AG04449 (cell line): ENCODE measurements at regions not wholly inside any gene's neighbourhood (a gene's known extent, or its start where the extent isn't known, plus 50 kb on each side); places are given as distances from the start of the nearest gene placed in this dataset.
"Not testable (repeated sequence)": the region's sequence is repeated elsewhere in the genome, so short reads cannot be mapped to it uniquely, and the experiment has no call there.

Experiments
- CTCF ChIA-PET: fragments of 350-600 bp; formaldehyde crosslinking; extraction: SDS; loops from one replicate; lab custom pipeline; 2021; ENCODE audit warnings: antibody characterized with exemption; lab: Yijun Ruan, JAX
- POLR2A ChIA-PET: fragments of 400-600, 350-600 bp; formaldehyde crosslinking; extraction: SDS; loops from one replicate; lab custom pipeline; 2020; ENCODE audit warnings: antibody characterized with exemption, inconsistent platforms; lab: Yijun Ruan, JAX
- DNase-seq: peaks from one replicate; pipeline ENCODE4 v3.0.0-alpha.2; 2010; ENCODE audit warnings: low read depth, low spot score
- H3K4me3 ChIP-seq: 2 replicates; pipeline ENCODE4 v1.5.1; 2011; ENCODE audit warnings: low read depth, mild to moderate bottlenecking, control low read depth, low read length
- TF ChIP-seq, protein P1 (sequence below): IDR thresholded peaks from one replicate; pipeline ENCODE4 v1.5.1; 2011; ENCODE audit warnings: mild to moderate bottlenecking, moderate library complexity, low read length, control low read depth, inconsistent platforms; ENCODE audit not compliant: insufficient read depth; ENCODE audit errors: missing control alignments

DNA sequence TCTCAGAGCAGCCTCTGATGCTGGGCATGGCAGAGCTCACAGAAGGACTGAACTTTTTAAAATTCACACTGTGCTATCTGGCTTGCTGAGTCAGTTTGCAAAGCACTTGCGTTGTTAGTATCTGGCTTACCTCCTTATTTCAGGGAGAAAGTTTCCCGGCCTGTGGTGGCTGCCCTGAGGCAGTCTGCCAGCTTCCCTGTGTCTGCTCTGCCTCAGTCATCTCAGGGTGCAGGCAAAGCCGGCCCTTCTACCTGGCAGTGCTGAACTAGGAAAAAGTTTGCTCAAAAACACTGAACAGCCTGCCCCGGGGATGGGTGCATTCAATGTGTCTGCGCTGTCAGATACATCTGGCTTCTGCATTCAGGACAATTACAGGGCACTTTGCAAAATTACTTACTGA is 90.2 kb upstream of the UXS1 start:
- DNase-seq: no peak
- POLR2A ChIA-PET: no interaction called here
- CTCF ChIA-PET: no interaction called here
- TF ChIP-seq, protein P1, sequence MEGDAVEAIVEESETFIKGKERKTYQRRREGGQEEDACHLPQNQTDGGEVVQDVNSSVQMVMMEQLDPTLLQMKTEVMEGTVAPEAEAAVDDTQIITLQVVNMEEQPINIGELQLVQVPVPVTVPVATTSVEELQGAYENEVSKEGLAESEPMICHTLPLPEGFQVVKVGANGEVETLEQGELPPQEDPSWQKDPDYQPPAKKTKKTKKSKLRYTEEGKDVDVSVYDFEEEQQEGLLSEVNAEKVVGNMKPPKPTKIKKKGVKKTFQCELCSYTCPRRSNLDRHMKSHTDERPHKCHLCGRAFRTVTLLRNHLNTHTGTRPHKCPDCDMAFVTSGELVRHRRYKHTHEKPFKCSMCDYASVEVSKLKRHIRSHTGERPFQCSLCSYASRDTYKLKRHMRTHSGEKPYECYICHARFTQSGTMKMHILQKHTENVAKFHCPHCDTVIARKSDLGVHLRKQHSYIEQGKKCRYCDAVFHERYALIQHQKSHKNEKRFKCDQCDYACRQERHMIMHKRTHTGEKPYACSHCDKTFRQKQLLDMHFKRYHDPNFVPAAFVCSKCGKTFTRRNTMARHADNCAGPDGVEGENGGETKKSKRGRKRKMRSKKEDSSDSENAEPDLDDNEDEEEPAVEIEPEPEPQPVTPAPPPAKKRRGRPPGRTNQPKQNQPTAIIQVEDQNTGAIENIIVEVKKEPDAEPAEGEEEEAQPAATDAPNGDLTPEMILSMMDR: no peak
- no peak overlapping the region for H3K4me3 ChIP-seq

DNA sequence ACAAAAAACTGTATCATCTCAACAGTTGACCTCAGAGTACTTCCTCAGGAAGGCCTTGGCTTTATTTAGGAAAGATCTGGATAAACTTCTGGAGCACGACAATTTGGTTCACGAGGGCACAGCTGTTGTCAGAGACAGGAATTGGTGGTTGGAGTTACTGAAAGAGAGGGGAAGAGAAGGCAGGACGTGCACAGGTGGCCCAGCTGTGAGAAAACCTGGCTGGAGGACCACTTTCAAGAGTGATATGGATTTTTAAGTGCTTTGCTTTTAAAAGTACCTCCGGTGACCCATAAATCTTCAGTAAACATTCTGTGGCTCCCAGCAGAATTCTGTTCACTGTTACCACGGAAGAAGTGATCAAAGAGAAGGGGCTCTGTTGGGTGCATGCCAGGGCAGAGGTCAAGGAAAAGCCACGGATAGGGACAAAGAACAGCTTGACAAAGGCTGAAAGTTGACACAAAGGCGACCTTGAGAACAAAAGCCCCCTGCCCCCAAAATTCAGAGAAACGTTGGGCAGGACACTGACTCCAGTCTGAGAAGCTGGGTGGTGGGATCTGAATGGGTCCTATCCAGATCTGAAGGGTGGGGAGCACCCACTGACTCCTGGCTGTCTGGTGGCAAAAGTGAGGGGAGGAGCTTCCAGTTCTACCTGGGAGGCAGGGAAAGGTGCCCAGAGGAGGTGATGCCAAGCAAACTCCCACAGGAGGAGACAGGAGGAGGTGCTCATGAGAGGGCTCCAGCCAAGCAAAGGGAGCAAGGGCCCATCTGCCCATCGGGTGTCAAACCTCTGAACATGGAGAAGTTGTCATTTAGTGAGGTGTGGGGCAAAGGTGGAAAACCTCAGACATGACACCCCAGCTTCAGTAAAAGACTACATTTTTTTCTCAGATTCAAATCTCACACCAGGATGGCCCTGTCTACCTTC is 89.4 kb upstream of the UXS1 start:
- POLR2A ChIA-PET, DNase-seq, CTCF ChIA-PET, H3K4me3 ChIP-seq: not testable (repeated sequence)

DNA sequence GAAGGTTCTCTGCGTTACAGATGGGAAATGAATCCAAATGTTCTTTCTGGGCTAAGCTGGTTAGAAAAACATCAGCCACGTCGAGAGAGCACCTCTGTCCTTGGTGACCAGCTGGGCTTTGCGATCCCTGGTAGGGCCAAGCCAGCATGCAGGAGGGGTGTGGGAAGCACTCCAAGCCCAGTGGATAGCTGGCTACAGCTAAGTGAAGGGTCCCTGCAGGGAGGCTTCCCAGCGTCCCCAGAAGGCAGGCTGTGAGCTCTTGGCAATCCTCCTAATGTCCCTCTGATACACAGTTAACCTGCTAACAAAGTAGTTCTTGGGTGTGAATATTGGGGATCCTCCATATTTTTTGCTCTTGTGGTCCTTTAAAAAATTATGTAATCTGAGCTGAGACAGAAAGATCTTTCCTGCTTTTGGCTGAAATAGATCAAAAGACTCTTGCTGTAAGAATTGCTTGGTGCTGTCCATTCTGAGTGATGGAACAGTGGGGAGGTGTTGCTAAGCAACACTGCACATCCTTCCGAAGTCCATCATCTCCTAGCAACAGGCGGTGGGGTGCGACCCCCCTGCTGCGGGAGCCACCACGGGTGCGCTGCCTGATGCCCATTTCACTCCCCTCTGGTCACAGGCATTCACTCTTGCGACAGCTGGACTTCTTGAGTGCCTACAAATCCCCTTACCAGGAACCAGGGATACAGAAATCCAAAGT is 88.5 kb upstream of the UXS1 start:
- CTCF ChIA-PET: no interaction called here
- H3K4me3 ChIP-seq: no peak overlapping the region
- TF ChIP-seq, protein P1: no peak
- DNase-seq: no peak
- POLR2A ChIA-PET: no interaction called here

DNA sequence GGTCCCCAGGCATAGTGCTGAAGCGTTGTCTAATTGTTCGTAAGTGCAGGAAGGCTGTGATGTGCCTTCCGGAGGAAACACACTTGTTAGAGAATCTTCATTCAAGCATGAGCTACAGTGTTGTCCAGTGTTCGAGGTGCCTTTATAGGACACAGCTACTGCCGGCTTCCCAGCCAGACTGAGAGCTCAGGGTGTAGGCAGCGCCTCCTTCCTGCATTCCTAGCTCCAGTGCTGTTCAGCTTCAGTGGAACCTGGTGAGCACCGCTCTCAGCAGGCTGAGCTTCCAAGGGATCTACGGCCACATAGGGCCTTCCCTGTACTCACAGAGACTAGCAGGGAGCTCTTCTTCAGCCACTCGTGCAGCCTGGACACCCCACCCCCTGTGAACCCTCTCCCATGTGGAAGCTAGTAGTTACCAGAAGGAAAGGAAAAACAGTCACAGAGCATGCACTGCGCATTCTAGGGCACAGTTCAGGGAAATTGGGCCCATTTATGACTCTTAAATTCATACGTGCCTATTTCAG is 87.9 kb upstream of the UXS1 start:
- CTCF ChIA-PET, POLR2A ChIA-PET, DNase-seq, H3K4me3 ChIP-seq: not testable (repeated sequence)

DNA sequence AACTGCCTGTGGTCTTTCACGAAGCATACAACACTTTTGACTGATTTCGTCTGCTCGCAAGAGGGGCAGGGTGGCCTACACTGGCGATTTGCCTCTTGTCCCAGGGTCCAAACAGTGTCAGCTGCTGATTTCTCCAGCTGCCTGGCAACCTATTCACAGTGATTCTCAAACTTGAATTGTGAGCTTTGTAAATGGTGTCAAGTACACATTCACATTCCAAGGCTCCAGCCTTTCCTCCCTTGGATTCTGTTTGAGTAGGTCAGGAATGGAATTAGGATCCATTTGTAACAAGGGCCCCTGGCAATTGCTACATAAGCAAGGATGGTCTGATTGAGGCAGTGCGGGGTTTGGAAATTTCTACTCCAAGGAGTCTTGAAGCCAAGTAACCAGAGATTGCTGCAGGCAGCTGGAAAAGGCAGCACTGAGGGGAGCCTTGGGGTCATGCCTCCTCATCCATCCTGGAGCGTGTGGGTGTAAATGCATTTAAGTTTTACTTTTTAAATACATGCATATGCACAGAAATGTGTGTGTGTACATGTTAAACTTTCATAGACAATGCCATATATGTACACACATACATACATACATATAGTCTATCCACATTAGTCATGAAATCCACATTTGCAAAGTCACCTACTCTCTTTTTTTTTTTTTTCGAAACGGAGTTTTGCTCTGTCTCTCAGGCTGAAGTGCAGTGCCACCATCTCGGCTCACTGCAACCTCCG is 86.8 kb upstream of the UXS1 start:
- CTCF ChIA-PET: no interaction called here
- no peak overlapping the region for H3K4me3 ChIP-seq
- TF ChIP-seq, protein P1: no peak
- DNase-seq: no peak
- POLR2A ChIA-PET: no interaction called here

DNA sequence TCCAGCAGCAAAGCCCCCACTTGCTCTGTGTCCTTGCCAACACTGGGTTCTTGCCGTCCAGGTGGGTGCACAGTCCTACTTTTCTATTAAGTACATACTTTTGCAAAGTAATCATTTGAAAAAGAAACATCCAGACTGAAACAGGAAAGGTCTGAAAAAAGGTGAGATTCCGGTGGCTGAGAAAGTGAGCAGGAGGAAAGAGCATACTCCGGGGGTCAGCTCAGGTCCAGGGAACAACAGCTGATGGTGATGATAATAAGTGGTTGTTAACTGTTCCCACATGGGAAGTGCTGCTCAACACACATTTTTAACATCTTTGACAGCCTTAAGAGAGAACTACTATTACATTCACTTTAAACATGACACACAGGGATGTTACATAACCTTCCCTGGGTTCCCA is 86.1 kb upstream of the UXS1 start:
- POLR2A ChIA-PET: no interaction called here
- no peak for DNase-seq
- TF ChIP-seq, protein P1: no peak
- CTCF ChIA-PET: no interaction called here
- H3K4me3 ChIP-seq: no peak overlapping the region
